Parathyroid adenoma (tissue), 2 donors: ENCODE measurements at regions not wholly inside any gene's neighbourhood (a gene's known extent, or its start where the extent isn't known, plus 50 kb on each side); places are given as distances from the start of the nearest gene placed in this dataset.

Experiments
- H2AFZ ChIP-seq: fragments of 300-600 bp; sonication (generic); one replicate; pipeline ENCODE4 v1.7.0; 2017; ENCODE audit warnings: antibody characterized with exemption, mild to moderate bottlenecking
- H3K27ac ChIP-seq: fragments of 300-600 bp; sonication (generic); one replicate; pipeline ENCODE4 v1.7.0; 2017
- H3K27me3 ChIP-seq: fragments of 300-600 bp; sonication (generic); one replicate; pipeline ENCODE4 v1.7.0; 2017; ENCODE audit warnings: low read length; ENCODE audit not compliant: control insufficient read depth, insufficient read depth
- H3K36me3 ChIP-seq: fragments of 300-600 bp; sonication (generic); one replicate; pipeline ENCODE4 v1.7.0; 2017; ENCODE audit warnings: low read length; ENCODE audit not compliant: control insufficient read depth, insufficient read depth
- H3K4me1 ChIP-seq: fragments of 300-600 bp; sonication (generic); one replicate; pipeline ENCODE4 v1.7.0; 2017; ENCODE audit warnings: control low read depth
- H3K4me2 ChIP-seq: fragments of 300-600 bp; sonication (generic); one replicate; pipeline ENCODE4 v1.7.0; 2017; ENCODE audit warnings: low read length
- H3K4me3 ChIP-seq: fragments of 300-600 bp; sonication (generic); one replicate; pipeline ENCODE4 v1.7.0; 2017; ENCODE audit warnings: low read depth, low read length
- H3K79me2 ChIP-seq: fragments of 300-600 bp; sonication (generic); one replicate; pipeline ENCODE4 v1.7.0; 2017; ENCODE audit warnings: control low read depth
- H3K9ac ChIP-seq: fragments of 300-600 bp; sonication (generic); one replicate; pipeline ENCODE4 v1.7.0; 2017; ENCODE audit warnings: mild to moderate bottlenecking
- H3K9me3 ChIP-seq: fragments of 300-600 bp; sonication (generic); one replicate; pipeline ENCODE4 v1.7.0; 2017; ENCODE audit warnings: low read length; ENCODE audit not compliant: control insufficient read depth
- TF ChIP-seq, protein P1 (sequence below): fragments of 300-600 bp; sonication (generic); IDR thresholded peaks from one replicate; pipeline ENCODE4 v1.7.0; 2017; ENCODE audit warnings: antibody characterized with exemption, mild to moderate bottlenecking
- donor health status: primary hyperparathyroidism.

DNA sequence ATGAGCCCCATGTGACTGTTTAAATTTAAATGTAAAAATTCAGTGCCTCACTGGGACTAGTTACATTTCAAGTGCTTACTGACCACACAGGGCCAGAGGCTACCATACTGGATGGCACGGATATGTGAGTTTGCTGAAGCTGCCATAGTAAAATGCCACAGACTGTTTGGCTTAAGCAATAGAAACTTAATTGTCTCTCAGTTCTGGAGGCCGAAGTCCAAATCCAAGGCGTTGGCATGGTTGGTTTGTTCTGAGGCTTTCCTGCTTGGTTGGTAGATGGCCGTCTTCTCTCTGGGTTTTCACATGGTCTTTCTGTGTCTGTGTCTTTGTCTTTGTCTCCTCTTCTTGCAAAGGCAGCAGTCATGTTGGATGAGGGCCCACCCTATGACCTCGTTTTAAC, 878.9 kb upstream of the RBFOX1 start:
- Histone ChIP-seq H3K4me3 (no peak overlapping the region), H3K9me3 (no peaks in the 10 kb centered on the region), H3K36me3 (no peaks in the 10 kb centered on the region), H3K27ac (no peak overlapping the region), H3K27me3 (no peaks in the 10 kb centered on the region), H3K4me2 (no peak overlapping the region), H2AFZ (no peak overlapping the region), H3K79me2 (no peaks in the 10 kb centered on the region), H3K9ac (no peak overlapping the region), H3K4me1 (no peaks in the 10 kb centered on the region)
- TF ChIP-seq, protein P1, sequence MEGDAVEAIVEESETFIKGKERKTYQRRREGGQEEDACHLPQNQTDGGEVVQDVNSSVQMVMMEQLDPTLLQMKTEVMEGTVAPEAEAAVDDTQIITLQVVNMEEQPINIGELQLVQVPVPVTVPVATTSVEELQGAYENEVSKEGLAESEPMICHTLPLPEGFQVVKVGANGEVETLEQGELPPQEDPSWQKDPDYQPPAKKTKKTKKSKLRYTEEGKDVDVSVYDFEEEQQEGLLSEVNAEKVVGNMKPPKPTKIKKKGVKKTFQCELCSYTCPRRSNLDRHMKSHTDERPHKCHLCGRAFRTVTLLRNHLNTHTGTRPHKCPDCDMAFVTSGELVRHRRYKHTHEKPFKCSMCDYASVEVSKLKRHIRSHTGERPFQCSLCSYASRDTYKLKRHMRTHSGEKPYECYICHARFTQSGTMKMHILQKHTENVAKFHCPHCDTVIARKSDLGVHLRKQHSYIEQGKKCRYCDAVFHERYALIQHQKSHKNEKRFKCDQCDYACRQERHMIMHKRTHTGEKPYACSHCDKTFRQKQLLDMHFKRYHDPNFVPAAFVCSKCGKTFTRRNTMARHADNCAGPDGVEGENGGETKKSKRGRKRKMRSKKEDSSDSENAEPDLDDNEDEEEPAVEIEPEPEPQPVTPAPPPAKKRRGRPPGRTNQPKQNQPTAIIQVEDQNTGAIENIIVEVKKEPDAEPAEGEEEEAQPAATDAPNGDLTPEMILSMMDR, result no peak

DNA sequence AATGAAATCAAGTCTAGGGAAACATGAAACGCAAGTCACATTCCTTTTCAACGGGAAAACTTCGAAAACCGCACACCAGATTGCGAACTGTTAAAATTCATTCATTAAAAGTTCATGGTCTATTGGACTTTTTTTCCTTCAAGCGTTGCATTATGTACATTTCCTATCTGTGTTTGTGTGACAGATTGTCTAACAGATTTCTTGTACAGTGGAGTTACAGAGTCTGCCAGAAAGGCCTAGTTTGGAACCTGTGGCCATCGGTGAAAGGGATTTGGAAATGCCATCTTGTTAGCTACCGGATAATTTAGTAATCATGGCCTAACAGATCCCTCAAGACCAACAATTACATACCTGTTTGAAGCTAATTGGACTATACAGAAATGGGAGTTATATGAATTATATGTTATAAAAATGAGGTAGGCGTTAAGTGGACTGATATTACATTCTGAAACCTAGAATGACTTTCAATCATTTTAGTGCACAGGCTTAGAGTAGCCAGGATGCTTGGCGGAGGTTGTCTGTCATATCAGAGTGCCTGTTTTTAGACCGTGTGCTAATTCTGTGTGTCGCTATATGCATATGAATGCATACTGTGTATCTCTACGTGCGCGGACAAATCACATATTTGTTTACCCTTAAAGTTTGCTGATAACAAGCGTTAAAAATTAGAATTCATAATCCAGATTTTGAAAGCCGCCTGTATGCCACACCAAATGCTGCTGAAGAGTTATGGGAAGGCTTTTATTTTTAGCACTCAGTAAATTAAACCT, 885.4 kb upstream of the RBFOX1 start:
- H3K27ac ChIP-seq, result no peak overlapping the region
- H3K4me2 ChIP-seq, result no peak overlapping the region
- no peaks in the 10 kb centered on the region for H3K9me3 ChIP-seq
- H3K79me2 ChIP-seq, result no peaks in the 10 kb centered on the region
- no peak overlapping the region for H3K4me3 ChIP-seq
- TF ChIP-seq, protein P1, result no peak
- no peaks in the 10 kb centered on the region for H3K27me3 ChIP-seq
- no peaks in the 10 kb centered on the region for H3K4me1 ChIP-seq
- H3K9ac ChIP-seq, result no peak overlapping the region
- no peaks in the 10 kb centered on the region for H3K36me3 ChIP-seq
- H2AFZ ChIP-seq, result no peak overlapping the region

DNA sequence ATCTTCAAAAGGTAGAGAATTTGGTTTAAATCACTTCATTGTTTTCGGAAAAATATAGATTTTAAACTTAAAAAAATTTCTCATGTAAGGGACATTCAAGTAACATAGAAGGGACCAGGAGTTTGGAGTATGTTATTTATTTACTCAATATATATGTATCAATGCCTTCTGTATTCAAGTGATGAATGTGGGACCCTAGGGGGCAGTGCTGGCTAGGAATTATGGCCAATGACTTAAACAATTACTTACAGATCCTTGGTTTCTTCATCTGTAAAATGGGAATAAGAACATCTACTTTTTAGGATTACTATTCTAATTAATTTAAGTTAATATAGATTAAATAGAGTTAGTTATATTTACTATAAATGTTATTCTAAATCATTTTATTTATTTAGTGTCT, 886.3 kb upstream of the RBFOX1 start:
- Histone ChIP-seq H3K27me3 (no peaks in the 10 kb centered on the region), H3K36me3 (no peaks in the 10 kb centered on the region), H3K79me2 (no peaks in the 10 kb centered on the region), H3K4me1 (no peaks in the 10 kb centered on the region), H3K9ac (no peak overlapping the region), H3K4me2 (no peak overlapping the region), H3K4me3 (no peak overlapping the region), H3K9me3 (no peaks in the 10 kb centered on the region), H2AFZ (no peak overlapping the region), H3K27ac (no peak overlapping the region)
- TF ChIP-seq, protein P1, result no peak

DNA sequence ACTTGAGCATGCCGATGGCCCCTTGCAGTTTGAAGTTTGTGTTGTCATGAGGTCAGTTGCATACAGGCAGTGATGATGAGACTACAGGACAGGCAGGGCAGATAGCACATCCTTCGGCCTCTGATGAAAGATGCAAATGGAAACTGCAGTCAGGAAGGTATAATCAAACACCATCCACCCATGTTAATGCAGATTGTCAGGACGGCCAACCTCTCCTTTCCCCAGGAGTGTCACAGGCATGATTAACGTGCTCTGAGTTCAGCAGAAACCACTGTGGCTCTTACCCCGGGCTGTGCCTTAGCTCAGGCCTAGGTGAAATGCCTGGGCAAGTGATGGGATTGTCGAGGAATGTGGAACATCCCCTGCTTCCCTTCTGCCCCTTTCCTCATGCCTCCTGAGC, 893.5 kb upstream of the RBFOX1 start:
- Histone ChIP-seq H3K36me3 (no peaks in the 10 kb centered on the region), H3K9me3 (no peaks in the 10 kb centered on the region), H2AFZ (no peak overlapping the region), H3K9ac (no peak overlapping the region), H3K27me3 (no peaks in the 10 kb centered on the region), H3K4me1 (no peaks in the 10 kb centered on the region), H3K27ac (no peak overlapping the region), H3K79me2 (no peaks in the 10 kb centered on the region), H3K4me3 (no peak overlapping the region), H3K4me2 (no peak overlapping the region)
- TF ChIP-seq, protein P1, result no peak

DNA sequence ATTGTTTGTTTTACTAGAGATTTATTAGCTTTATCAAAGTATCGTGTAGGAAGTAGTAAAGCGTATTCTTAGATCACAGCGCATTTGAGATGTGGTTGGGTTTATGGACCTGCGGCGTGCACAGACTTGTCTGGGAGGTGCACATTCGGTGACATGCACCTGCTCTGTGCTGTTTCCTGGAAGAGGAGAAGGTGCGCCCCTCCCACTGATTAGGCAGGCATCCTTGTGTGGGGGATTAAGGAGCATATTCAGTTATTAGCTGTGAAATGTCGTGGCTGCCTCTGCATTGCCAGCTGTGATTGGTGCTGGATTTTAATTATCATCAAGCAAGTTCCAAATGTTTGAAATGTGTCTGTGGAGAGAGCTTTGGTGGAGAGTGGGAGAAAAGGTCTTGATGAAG, 903.8 kb upstream of the RBFOX1 start:
- no peaks in the 10 kb centered on the region for H3K36me3 ChIP-seq
- no peaks in the 10 kb centered on the region for H3K9me3 ChIP-seq
- no peaks in the 10 kb centered on the region for H3K4me1 ChIP-seq
- no peak overlapping the region for H2AFZ ChIP-seq
- TF ChIP-seq, protein P1, result no peak
- H3K27me3 ChIP-seq, result no peaks in the 10 kb centered on the region
- no peak overlapping the region for H3K27ac ChIP-seq
- H3K9ac ChIP-seq, result no peak overlapping the region
- no peak overlapping the region for H3K4me3 ChIP-seq
- no peak overlapping the region for H3K4me2 ChIP-seq
- no peaks in the 10 kb centered on the region for H3K79me2 ChIP-seq
